LNCAP (cell line): ENCODE measurements at regions not wholly inside any gene's neighbourhood (a gene's known extent, or its start where the extent isn't known, plus 50 kb on each side); places are given as distances from the start of the nearest gene placed in this dataset.

ENCODE experiments used
- CTCF ChIP-seq: fragments of 450-650 bp; IDR thresholded peaks from 2 replicates; pipeline ENCODE4 v1.5.1; 2017; ENCODE audit warnings: mild to moderate bottlenecking

DNA sequence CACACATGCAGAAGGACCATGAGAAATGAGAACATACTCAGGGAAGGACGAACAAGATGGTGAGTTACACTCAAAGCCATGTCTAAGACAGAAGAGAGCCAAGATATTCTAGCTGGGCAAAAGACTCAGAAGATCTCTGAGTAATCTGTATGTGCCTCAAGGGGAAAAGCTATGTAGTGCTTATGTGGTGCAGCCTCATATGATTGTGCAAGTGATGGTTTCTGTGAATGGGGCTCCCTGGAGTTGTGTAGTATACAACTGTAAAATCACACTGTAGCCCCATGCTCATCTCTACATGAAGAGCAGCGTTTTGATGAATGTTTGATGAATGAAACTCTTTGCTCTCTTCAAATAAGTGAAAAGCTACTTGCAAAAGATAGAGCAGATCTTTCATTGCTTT, 57.5 kb downstream of the OSR1 start:
- TF ChIP-seq CTCF: no peak

GRCh38 chr2:19299522-19299921, 58.9 kb downstream of the OSR1 start:
- no peak for TF ChIP-seq CTCF

DNA sequence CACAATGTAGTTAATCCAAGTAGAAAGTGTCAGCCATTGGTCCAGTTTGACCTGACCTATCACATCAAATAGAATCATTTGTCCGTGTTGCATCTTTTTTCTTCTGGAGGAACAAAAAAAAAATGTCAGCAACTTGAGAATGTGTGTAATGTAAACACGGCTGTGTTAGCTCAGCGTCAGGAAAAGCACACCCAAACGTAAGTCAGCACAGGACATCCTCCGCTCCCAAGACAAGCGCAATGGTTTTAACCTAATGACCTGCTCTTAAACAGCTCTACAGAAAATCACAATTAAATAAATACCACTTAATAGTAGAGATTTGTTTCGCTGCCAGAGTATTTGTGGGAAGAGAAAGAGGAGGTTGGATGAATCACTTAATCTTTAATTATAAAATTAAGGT, 59.4 kb downstream of the OSR1 start:
- TF ChIP-seq CTCF: no peak

GRCh38 chr2:19297716-19298115, 60.7 kb downstream of the OSR1 start:
- no peak for TF ChIP-seq CTCF

DNA sequence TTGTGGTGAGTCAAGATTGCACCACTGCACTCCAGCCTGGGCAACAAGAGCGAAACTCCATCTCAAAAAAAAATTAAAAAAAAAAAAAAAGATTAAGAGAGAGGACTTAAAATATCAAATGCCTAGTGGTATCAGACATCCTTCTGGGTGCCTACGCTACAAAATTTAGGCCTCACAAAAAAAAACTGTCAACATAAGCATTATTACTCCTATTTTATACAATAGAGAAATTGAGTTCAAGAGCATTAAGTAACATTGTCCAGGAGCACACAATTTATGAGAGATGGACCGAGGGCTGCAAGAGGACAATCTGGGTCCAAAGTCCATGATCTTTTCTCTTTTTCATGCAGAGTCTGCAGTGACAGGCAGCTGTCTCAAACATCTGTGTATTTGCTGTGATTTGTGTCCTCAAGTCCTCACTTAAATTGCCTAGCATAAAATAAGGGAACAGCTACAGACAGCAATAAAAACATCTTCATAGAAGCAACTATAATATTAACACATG, 62.4 kb downstream of the OSR1 start:
- TF ChIP-seq CTCF: no peak

- no peak for TF ChIP-seq CTCF
These were observed 66.4 kb downstream of the OSR1 start for GRCh38 chr2:19292007-19292406.

DNA sequence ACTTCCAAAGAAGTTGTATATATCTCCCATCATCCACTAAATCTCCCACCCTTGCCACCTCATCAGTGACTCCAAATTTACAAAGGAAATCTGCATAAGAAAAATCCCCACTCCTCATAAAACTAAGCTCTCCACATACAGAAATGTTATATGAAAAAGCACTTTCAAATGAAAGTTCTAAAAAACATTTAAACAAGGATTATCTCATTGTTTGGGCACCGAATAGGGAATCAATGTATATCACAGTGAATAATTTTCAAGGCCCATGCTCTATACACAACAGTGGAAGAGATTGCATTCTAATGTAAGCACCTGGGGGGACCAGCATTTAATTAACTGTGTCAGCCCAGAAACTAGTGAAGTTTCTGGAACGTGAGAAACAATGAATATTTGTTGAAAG, 70.1 kb downstream of the OSR1 start:
- TF ChIP-seq CTCF: no peak

- TF ChIP-seq CTCF: no peak
These were observed 71.1 kb downstream of the OSR1 start for GRCh38 chr2:19287324-19287723.
